GM19351 (cell line): ENCODE measurements at regions not wholly inside any gene's neighbourhood (a gene's known extent, or its start where the extent isn't known, plus 50 kb on each side); places are given as distances from the start of the nearest gene placed in this dataset.

Experiments
- ATAC-seq: cut with Tn5 transposase; IDR thresholded peaks from one replicate; pipeline ENCODE4 v1.9.1; 2021; ENCODE audit warnings: mild to moderate bottlenecking, moderate library complexity; ENCODE audit not compliant: unreplicated experiment

- no peak for ATAC-seq
Observed at GRCh38 chr12:68501226-68501625, 109.5 kb upstream of the RAP1B start.

GRCh38 chr12:68505970-68506369 is 104.7 kb upstream of the RAP1B start:
- ATAC-seq: no peak

GRCh38 chr12:68506619-68507018 is 104.1 kb upstream of the RAP1B start:
- no peak for ATAC-seq

- ATAC-seq: no peak
Observed at GRCh38 chr12:68507657-68508056, 103.0 kb upstream of the RAP1B start.

GRCh38 chr12:68508576-68508975 is 102.1 kb upstream of the RAP1B start:
- no peak for ATAC-seq

- no peak for ATAC-seq
Observed at GRCh38 chr12:68509242-68509641, 101.5 kb upstream of the RAP1B start.

- ATAC-seq: no peak
Observed at GRCh38 chr12:68510397-68510796, 100.3 kb upstream of the RAP1B start.

GRCh38 chr12:68514807-68515411 is 95.8 kb upstream of the RAP1B start:
- no peak for ATAC-seq

- no peak for ATAC-seq
Observed at GRCh38 chr12:68515793-68516192, 94.9 kb upstream of the RAP1B start.

- ATAC-seq: no peak
Observed at GRCh38 chr12:68521321-68521839, 89.3 kb upstream of the RAP1B start.

GRCh38 chr12:68521848-68522502 is 88.7 kb upstream of the RAP1B start:
- no peak for ATAC-seq

GRCh38 chr12:68529466-68529865 is 81.2 kb upstream of the RAP1B start:
- no peak for ATAC-seq

- ATAC-seq: no peak
Observed at GRCh38 chr12:68529869-68530268, 80.8 kb upstream of the RAP1B start.

GRCh38 chr12:68530299-68530698 is 80.4 kb upstream of the RAP1B start:
- ATAC-seq: no peak

GRCh38 chr12:68530965-68531364 is 79.7 kb upstream of the RAP1B start:
- ATAC-seq: no peak

- no peak for ATAC-seq
Observed at GRCh38 chr12:68532204-68532886, 78.4 kb upstream of the RAP1B start.

- no peak for ATAC-seq
Observed at GRCh38 chr12:68532887-68533248, 77.8 kb upstream of the RAP1B start.

- ATAC-seq: no peak
Observed at GRCh38 chr12:68534108-68534507, 76.6 kb upstream of the RAP1B start.

- ATAC-seq: no peak
Observed at GRCh38 chr12:68536885-68537485, 73.7 kb upstream of the RAP1B start.

GRCh38 chr12:68537571-68537970 is 73.1 kb upstream of the RAP1B start:
- ATAC-seq: no peak

- peak; percentile 69 for ATAC-seq
Observed at GRCh38 chr12:68538726-68539614, 71.7 kb upstream of the RAP1B start.
